ENCODE measurements at regions not wholly inside any gene's neighbourhood (a gene's known extent, or its start where the extent isn't known, plus 50 kb on each side); places are given as distances from the start of the nearest gene placed in this dataset.

DNA sequence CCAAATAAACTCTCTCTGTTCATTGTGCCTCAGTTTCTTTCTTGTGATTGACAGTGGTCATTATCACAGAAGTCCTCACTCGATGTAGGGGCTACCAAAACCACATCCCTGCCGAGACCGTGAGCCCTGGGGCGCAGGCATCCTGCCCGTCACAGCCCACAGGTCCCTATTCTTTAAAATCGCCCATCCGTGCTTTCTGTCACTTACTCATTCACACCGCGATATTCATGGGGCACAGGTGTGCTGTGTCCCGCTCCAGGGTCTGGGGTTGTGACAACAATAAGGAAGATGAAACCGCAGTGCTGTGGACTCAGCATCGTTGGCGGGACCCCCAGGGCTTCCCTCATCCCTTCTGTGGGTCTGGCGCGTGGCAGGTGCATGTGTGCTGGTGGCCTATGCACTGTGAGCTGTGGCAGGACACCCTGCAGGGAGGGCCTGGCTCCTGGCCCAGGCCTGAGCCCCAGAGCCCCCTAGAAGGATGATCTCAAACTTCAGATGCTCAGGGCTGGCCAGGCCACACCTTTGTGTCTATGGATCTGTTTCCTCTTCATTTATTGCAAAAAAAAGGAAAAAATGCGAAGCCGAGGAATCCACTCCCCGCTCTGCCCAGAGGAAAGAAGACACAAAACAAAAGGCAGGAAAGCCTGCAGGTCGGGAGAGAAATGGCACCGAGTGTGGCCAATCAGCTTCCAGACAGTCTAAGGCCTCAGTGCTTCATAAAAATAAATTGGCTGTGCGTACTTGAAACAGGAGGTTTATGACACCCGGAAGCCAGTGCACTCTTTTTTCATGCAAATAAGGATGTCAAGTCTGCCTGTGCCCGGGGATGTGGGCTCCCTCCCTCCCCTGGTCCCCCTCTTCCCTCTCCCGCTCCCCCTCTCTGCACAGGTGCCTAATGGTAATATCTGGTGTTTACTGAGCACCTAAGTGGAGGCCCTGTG, 109.5 kb upstream of the ADRA2C start:
- Mint-ChIP-seq H3K27ac (no peak overlapping the region), H3K9me3 (no peaks in the 10 kb centered on the region), H3K4me1 (peaks cover 0 to 1% (median 0%) of the 10 kb centered on the region in 4 donors), H3K4me3 (no peak overlapping the region), H3K27me3 (peaks cover 8 to 49% (median 30%) of the 10 kb centered on the region in 5 donors), H3K36me3 (no peaks in the 10 kb centered on the region)
- no peak for DNase-seq
- ATAC-seq: no peak
- POLR2A ChIA-PET: no interaction called here

DNA sequence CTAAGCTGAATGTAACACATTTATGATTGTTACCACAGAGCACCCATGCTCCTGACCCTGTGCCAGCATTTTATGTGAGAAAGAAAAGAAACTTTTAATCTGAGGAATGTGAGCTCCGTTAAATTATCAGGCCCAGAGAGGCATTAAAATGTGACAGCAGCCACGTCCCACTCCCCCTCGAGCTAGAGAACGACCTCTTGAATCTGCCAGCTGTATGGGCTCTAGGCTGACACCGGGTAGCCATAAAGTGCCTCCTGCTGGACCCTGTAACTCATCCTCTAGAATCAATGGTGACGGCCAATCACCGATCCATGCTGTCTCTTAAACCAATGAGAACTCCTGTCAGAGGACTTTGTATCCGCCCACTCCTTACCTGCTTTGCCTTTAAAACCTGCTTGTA, 110.2 kb upstream of the ADRA2C start:
- no peak for DNase-seq
- ATAC-seq: no peak
- Mint-ChIP-seq H3K4me1 (peaks cover 0 to 1% (median 0%) of the 10 kb centered on the region in 4 donors), H3K36me3 (no peaks in the 10 kb centered on the region), H3K9me3 (no peaks in the 10 kb centered on the region), H3K4me3 (no peak overlapping the region), H3K27ac (no peak overlapping the region), H3K27me3 (peaks cover 8 to 48% (median 30%) of the 10 kb centered on the region in 5 donors)
- POLR2A ChIA-PET: no interaction called here

DNA sequence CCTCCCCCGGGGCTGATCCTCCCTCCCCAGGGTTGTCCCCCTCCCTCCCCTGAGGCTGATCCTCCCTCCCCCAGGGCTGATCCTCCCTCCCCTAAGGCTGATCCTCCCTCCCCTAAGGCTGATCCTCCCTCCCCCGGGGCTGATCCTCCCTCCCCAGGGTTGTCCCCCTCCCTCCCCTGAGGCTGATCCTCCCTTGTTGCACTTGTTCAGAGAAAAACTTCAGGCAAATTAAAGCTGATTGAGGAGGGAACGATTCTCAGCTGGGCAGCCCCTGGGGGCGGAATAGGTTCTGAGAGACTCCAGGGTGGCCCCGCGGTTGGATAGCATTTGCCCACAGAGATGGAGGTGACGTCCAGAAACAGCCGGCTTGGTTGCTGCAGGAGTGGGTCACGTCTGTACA, 110.7 kb upstream of the ADRA2C start:
- POLR2A ChIA-PET: no interaction called here
- DNase-seq (no peak), ATAC-seq (no peak)
- H3K27ac Mint-ChIP-seq: no peak overlapping the region
- H3K27me3 Mint-ChIP-seq: peaks cover 6 to 43% (median 27%) of the 10 kb centered on the region in 5 donors
- H3K36me3 Mint-ChIP-seq: no peaks in the 10 kb centered on the region
- no peak overlapping the region for H3K4me3 Mint-ChIP-seq
- H3K4me1 Mint-ChIP-seq: peaks cover 0 to 1% (median 0%) of the 10 kb centered on the region in 4 donors
- no peaks in the 10 kb centered on the region for H3K9me3 Mint-ChIP-seq

- POLR2A ChIA-PET: no interaction called here
- Mint-ChIP-seq H3K27me3 (peaks cover 7 to 30% (median 25%) of the 10 kb centered on the region in 5 donors), H3K4me3 (no peak overlapping the region), H3K4me1 (peaks cover 0 to 1% (median 0%) of the 10 kb centered on the region in 4 donors), H3K36me3 (no peaks in the 10 kb centered on the region), H3K27ac (no peak overlapping the region), H3K9me3 (peaks cover 0 to 2% (median 0%) of the 10 kb centered on the region in 9 donors)
- no peak for ATAC-seq
- no peak for DNase-seq
Measured at GRCh38 chr4:3654036-3654807, 112.0 kb upstream of the ADRA2C start.

DNA sequence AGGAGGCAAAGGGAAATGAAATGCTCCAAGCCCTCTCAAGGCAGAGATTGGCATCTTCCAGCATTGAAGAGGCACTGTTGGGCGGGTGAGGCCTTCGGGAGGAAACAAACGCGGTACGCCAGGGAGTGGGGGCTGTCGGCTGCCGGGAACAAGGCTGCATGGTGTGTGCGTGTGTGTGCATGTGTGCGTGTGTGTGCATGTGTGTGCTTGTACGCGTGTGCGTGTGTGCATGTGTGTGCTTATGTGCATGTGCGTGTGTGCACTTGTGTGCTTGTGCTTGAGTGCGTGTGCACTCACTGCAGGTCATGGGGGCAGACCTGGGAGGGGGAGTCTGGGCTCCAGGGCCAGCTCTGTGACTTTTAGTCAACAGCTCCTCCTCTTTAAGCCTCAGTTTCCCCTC, 113.6 kb upstream of the ADRA2C start:
- Mint-ChIP-seq H3K27me3 (peaks cover 2 to 20% (median 16%) of the 10 kb centered on the region in 5 donors), H3K9me3 (peaks cover 0 to 2% (median 0%) of the 10 kb centered on the region in 9 donors), H3K4me3 (no peak overlapping the region), H3K36me3 (no peaks in the 10 kb centered on the region), H3K27ac (no peak overlapping the region), H3K4me1 (peaks cover 0 to 1% (median 0%) of the 10 kb centered on the region in 4 donors)
- POLR2A ChIA-PET: no interaction called here
- no peak for ATAC-seq
- DNase-seq: no peak

DNA sequence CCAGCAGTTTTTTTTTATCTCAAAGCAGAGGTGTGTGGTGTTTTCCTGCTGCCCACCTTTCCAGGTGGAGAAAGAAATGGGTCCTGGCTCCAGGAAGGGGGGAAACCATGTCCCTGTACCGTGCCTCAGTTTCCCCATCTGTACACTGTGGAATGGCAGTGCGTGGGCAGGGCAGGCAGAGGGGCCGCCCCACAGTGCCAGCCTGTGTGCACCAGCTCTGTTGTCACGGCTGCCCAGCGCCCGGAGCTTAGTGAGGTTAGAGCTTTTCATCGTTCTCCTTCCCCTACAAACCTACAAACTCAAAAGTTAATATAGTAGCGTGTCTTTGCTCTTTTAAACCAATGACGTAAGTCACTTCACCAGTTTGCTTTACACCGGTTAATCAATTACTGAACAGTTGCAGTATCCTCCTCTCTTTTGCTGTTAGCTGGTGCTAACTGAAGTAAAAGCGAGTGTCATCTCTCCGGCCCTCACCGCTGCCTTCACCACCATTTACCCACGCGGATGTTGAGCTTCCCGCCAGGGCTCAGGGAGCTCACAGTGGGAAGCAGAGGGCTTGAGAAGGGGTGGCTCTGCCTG, 114.8 kb upstream of the ADRA2C start:
- Mint-ChIP-seq H3K4me1 (peaks cover 0 to 1% (median 0%) of the 10 kb centered on the region in 4 donors), H3K9me3 (peaks cover 0 to 2% (median 0%) of the 10 kb centered on the region in 9 donors), H3K4me3 (no peak overlapping the region), H3K27me3 (peaks cover 2 to 16% (median 14%) of the 10 kb centered on the region in 5 donors), H3K27ac (no peak overlapping the region), H3K36me3 (no peaks in the 10 kb centered on the region)
- DNase-seq (no peak), ATAC-seq (no peak)
- POLR2A ChIA-PET: no interaction called here

DNA sequence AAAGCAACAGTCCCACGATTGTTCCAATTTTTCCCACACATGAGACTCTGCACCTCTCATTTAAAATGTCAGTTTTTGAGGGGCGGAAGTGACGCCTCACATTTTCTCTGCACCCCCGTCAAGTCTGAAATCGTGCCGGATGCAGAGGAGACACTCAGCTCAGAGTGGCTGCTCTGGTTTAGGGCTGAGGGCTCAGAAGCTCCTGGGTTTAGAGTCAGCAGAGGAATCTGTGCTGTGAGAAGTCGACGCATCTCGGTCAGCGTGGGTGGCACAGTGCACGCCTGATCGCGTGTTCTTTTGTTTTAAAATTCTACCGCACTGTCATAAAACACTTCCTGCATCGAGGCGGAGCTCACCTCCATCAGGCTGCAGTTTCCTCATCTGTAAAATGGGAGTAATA, 116.7 kb upstream of the ADRA2C start:
- no peaks in the 10 kb centered on the region for H3K36me3 Mint-ChIP-seq

GRCh38 chr4:3648731-3649130, 116.5 kb upstream of the LRPAP1 start:
- Mint-ChIP-seq H3K36me3 (no peaks in the 10 kb centered on the region), H3K9me3 (peaks cover 0 to 2% (median 0%) of the 10 kb centered on the region in 9 donors), H3K4me3 (no peak overlapping the region), H3K4me1 (peaks cover 0 to under 1% (median 0%) of the 10 kb centered on the region in 4 donors), H3K27ac (no peak overlapping the region), H3K27me3 (peaks cover 0 to 20% (median 11%) of the 10 kb centered on the region in 5 donors)
- no peak for ATAC-seq
- POLR2A ChIA-PET: no interaction called here
- DNase-seq: no peak

More for the DNA sequence above, 116.7 kb upstream of the ADRA2C start:
- POLR2A ChIA-PET: no interaction called here
- peaks cover 0 to 19% (median 11%) of the 10 kb centered on the region in 5 donors for H3K27me3 Mint-ChIP-seq
- peaks cover 0 to 2% (median 0%) of the 10 kb centered on the region in 9 donors for H3K9me3 Mint-ChIP-seq
- ATAC-seq (no peak), DNase-seq (no peak)
- H3K4me1 Mint-ChIP-seq: peaks cover 0 to 1% (median 0%) of the 10 kb centered on the region in 4 donors
- no peak overlapping the region for H3K4me3 Mint-ChIP-seq
- H3K27ac Mint-ChIP-seq: no peak overlapping the region

DNA sequence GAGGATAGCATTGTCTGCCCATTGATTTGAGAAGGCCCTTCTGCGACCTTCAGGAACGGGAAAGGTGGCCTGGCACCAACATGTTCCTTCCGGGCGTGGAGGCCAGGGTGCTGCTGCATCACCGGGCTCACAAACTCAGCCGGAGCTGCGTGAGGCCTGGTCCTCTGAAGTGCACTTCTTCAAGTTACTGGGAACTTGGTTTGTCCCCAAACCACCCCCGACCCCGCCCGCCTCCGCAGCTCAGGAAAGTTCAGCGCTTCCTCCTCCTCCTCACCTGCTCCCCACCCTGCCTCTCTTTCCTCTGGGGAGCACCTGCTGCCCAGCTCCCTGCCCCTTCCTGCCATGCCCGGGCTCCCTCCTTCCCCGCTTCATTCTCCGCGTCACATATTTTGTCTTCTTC, 116.0 kb upstream of the LRPAP1 start:
- Mint-ChIP-seq H3K4me1 (no peaks in the 10 kb centered on the region), H3K9me3 (peaks cover 0 to 2% (median 0%) of the 10 kb centered on the region in 9 donors), H3K27ac (no peak overlapping the region), H3K27me3 (peaks cover 0 to 19% (median 9%) of the 10 kb centered on the region in 5 donors), H3K36me3 (no peaks in the 10 kb centered on the region), H3K4me3 (no peak overlapping the region)
- ATAC-seq: no peak
- POLR2A ChIA-PET: no interaction called here
- DNase-seq: no peak

GRCh38 chr4:3647421-3647820, 115.2 kb upstream of the LRPAP1 start:
- Mint-ChIP-seq H3K36me3 (no peaks in the 10 kb centered on the region), H3K27me3 (peaks cover 0 to 14% (median 9%) of the 10 kb centered on the region in 5 donors), H3K4me1 (no peaks in the 10 kb centered on the region), H3K4me3 (no peak overlapping the region), H3K9me3 (peaks cover 0 to 2% (median 0%) of the 10 kb centered on the region in 9 donors), H3K27ac (no peak overlapping the region)
- POLR2A ChIA-PET: no interaction called here
- ATAC-seq: no peak
- DNase-seq: no peak

DNA sequence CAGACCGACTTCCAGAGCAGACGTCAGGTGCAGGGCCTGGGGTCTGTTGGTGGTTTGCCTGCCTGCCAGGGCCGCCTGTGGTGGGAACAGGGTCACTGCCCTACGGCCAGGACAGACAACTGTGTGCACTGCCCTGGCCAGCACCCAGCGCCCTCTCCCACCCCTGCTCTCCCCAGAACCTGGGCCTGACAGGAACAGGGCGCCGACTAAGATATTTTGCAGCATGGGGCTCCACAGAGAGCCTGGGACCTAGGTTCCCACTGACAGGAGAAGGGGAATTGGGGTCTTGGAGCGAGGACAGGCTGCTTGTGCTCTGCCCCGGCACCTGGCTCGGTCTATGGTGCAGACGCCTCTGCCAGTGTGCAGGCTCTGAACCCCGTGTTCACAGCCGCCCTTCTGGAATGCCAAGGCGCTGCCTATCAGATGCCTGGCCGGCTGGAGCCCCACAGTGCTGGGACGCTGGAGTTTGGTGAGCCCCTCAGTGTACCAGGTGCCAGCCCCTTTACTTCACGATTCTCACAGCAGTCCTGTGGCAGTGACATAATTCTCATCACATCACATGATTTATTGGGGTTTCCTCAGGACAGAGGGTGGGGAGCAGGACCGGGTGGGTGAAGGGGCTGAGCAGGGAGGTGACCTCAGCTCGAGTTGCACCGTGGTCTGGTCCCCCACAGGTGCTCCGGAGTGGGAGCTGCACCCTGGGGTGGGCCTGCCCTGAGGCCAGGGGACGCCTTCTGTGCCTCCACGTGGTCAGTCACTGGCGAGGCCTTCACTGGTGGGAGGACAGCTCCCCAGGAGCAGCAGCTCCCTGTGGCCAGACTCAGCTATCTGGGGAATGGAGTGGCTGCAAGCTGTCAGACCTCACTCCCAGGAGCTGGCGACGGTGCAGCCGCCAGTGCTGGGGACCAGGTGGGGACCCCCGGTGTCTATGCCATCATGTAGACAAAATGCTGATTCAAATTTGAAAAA, 113.8 kb upstream of the LRPAP1 start:
- no peak overlapping the region for H3K27ac Mint-ChIP-seq
- H3K4me3 Mint-ChIP-seq: no peak overlapping the region
- H3K27me3 Mint-ChIP-seq: peaks cover 0 to 14% (median 7%) of the 10 kb centered on the region in 5 donors
- peaks cover 0 to 2% (median 0%) of the 10 kb centered on the region in 9 donors for H3K9me3 Mint-ChIP-seq
- H3K36me3 Mint-ChIP-seq: no peaks in the 10 kb centered on the region
- POLR2A ChIA-PET: no interaction called here
- no peaks in the 10 kb centered on the region for H3K4me1 Mint-ChIP-seq
- ATAC-seq (no peak), DNase-seq (no peak)
